Heart right ventricle (tissue), 16 donors: ENCODE measurements at regions not wholly inside any gene's neighbourhood (a gene's known extent, or its start where the extent isn't known, plus 50 kb on each side); places are given as distances from the start of the nearest gene placed in this dataset.
"Not testable (repeated sequence)": the region's sequence is repeated elsewhere in the genome, so short reads cannot be mapped to it uniquely, and the experiment has no call there.

Source experiments
- ATAC-seq, 8 donors: fragments of 200-7000 bp; cut with Tn5 transposase; one replicate each; pipeline ENCODE4 v1.9.1; 2020; ENCODE audit warnings: mild to moderate bottlenecking in 8 of 8, moderate library complexity in 8 of 8, moderate number of reproducible peaks in 1 of 8
- DNase-seq, 2 donors: peaks; one replicate each; pipeline ENCODE4 v3.0.0-alpha.2; 2020
- H3K27ac ChIP-seq, 10 donors: fragments of 200-600 bp; sonication (generic) in 2 of 10; one replicate each; pipeline versions ENCODE4 v1.5.0 to v1.8.0; 2020 to 2022; ENCODE audit warnings: mild to moderate bottlenecking in 3 of 10
- H3K27me3 ChIP-seq, 7 donors: fragments of 200-600 bp; one replicate each; pipeline ENCODE4 v1.8.0; 2021 to 2022; ENCODE audit warnings: mild to moderate bottlenecking in 2 of 7
- H3K36me3 ChIP-seq, 9 donors: fragments of 200-600 bp; sonication (generic) in 1 of 9; one replicate each; pipeline versions ENCODE4 v1.5.0 to v1.8.0; 2020 to 2022; ENCODE audit warnings: mild to moderate bottlenecking in 2 of 9
- H3K4me1 ChIP-seq, 9 donors: fragments of 200-600 bp; sonication (generic) in 1 of 9; one replicate each; pipeline versions ENCODE4 v1.5.0 to v1.8.0; 2020 to 2022; ENCODE audit warnings: mild to moderate bottlenecking in 4 of 9
- H3K4me3 ChIP-seq, 10 donors: fragments of 200-600 bp; sonication (generic) in 2 of 10; one replicate each; pipeline versions ENCODE4 v1.5.0 to v1.8.0; 2020 to 2022; ENCODE audit warnings: mild to moderate bottlenecking in 7 of 10, moderate library complexity in 2 of 10
- H3K9me3 ChIP-seq, 11 donors: fragments of 200-600 bp in 10 of 11; sonication (generic) in 2 of 11; one replicate each; pipeline versions ENCODE4 v1.5.0 to v1.8.0; 2013 to 2022; ENCODE audit warnings: mild to moderate bottlenecking in 2 of 11, control low read depth in 1 of 11, moderate library complexity in 1 of 11
- WGBS, 2 donors: extraction: QIAGEN DNeasy Blood & Tissue Kit; methylation state at CpG; one replicate each; pipeline ENCODE4 v1.1.7; 2013; ENCODE audit warnings: inconsistent platforms in 1 of 2; 5-methylcytosine and 5-hydroxymethylcytosine counted together
- intact Hi-C, 10 donors: fragments of 100-400 bp; cut with DNase I; formaldehyde crosslinking; loops; one replicate each; pipeline versions ENCODE4 v1.11.1 to v1.14.2; 2022
- TF ChIP-seq, protein P1 (sequence below), 9 donors: fragments of 200-600 bp; sonication (generic) in 2 of 9; IDR thresholded peaks; one replicate each; pipeline versions ENCODE4 v1.5.0 to v1.8.0; 2021 to 2022; ENCODE audit warnings: antibody characterized with exemption in 9 of 9, mild to moderate bottlenecking in 5 of 9, moderate library complexity in 1 of 9
- donor health status: Arrhythmogenic right ventricular cardiomyopathy.
- donor health status: ischemic (EF 13 %, LVEDD 7.1; RV severe dilation, severe dysfunction).
- donor health status: healthy with polysubstance abuse.
- donor health status: DM: no; HTN: yes; CAD: no.
- donor health status: DM: no; HTN: no; CAD: no.
- donor health status: ischemic (EF 25% LVEDD 6.9; RV normal size, moderate dysfunction).
- donor health status: ischemic (EF 25% LVEDD 5.7; RV mildly dilated, moderate dysfunction).
- donor health status: healthy.
- donor health status: DM: yes; HTN: yes; CAD: no.
- donor health status: Ischemic cardiomyopathy.
- donor health status: ischemic (EF 35%, LVEDD 5.7; RV mildly dilated, moderate dysfunction).
- donor health status: nonischemic (EF 11% LVEDD 7.7; RV severe dilation, severe dysfunction).
- donor health status: DM: yes; HTN: yes; CAD: no.
- donor health status: PGD.
- donor health status: ischemic (EF 29% LVEDD 5.4; RV normal size, mild dysfunction).
- donor health status: nonischemic (EF 23%, LVEDD 6.1; RV moderate dilation, normal function).

DNA sequence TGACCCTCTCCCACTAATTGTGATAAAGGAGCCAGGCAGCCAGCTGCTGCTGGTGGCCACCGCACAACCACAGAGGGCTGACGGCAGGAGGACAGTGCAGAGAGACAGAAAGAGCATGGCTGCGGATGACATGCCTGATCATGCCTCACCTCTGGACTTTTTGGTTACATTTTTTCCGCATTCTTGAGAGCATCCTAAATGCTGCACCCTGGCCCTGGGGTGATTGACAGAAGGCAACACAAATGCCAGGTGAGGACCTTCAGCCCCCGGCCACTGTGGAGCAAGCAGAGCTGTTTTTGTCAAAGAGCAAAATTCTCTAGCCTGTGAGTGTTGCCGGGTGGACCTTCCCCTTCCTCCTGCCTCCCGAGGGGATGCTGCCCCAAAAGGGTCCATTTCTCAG is 78.5 kb downstream of the RPS6KA4 start:
- Histone ChIP-seq H3K36me3 (no peaks in the 10 kb centered on the region), H3K27ac (no peak overlapping the region), H3K27me3 (peaks cover 0 to 41% (median 20%) of the 10 kb centered on the region in 7 donors), H3K9me3 (peaks cover 0 to 3% (median 0%) of the 10 kb centered on the region in 11 donors), H3K4me3 (no peak overlapping the region), H3K4me1 (peaks cover 0 to 5% (median 0%) of the 10 kb centered on the region in 9 donors)
- DNase-seq = no peak
- WGBS, 2 donors = 78 to 79% methylated on average over 7 of the region's 7 CpGs
- TF ChIP-seq, protein P1, sequence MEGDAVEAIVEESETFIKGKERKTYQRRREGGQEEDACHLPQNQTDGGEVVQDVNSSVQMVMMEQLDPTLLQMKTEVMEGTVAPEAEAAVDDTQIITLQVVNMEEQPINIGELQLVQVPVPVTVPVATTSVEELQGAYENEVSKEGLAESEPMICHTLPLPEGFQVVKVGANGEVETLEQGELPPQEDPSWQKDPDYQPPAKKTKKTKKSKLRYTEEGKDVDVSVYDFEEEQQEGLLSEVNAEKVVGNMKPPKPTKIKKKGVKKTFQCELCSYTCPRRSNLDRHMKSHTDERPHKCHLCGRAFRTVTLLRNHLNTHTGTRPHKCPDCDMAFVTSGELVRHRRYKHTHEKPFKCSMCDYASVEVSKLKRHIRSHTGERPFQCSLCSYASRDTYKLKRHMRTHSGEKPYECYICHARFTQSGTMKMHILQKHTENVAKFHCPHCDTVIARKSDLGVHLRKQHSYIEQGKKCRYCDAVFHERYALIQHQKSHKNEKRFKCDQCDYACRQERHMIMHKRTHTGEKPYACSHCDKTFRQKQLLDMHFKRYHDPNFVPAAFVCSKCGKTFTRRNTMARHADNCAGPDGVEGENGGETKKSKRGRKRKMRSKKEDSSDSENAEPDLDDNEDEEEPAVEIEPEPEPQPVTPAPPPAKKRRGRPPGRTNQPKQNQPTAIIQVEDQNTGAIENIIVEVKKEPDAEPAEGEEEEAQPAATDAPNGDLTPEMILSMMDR (IDR thresholded peaks at IDR 0.05) = no peak
- no peak for ATAC-seq
- intact Hi-C loops = no loop called here

DNA sequence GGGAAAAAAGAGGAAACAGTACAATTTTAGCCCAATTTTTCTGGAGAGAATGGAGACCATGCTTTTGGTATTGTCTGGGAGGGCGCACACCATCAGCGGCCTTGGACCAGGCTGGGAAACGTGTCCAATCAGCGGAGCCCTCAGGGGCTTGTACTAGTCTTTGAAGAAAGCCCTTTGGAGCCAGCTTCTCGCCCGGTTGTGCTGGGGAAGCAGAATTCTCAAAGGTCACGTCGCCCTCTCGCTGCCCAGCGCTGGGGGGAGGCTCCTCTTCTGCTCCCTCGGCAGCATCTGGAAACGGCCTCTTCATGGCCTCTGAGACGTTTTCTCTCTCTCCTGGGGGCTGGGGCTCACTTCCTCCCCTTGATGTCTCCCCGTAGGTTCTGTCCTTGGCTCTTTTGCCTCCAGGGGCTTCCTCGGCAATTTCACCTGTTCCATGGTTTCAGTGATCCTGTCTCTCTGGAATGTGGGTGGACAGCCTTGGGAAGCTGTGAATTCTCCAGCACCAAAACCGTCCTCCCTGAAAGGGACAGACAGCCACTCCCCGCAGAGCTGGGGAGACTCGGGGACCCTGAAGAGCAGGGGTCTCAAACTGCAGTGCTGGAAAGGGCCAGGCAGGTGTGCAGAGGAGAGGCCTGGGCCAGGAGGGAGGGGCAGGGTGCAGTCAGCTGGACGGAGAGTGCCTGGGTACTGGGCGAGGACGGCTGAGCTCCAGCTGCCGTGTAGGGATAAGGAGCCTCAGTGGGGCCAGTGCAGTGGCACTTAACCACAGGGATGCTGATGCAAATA is 80.2 kb downstream of the RPS6KA4 start:
- Histone ChIP-seq H3K9me3 (no peaks in the 10 kb centered on the region), H3K36me3 (no peaks in the 10 kb centered on the region), H3K4me1 (peaks cover 0 to 5% (median 0%) of the 10 kb centered on the region in 9 donors), H3K27ac (no peak overlapping the region), H3K4me3 (no peak overlapping the region), H3K27me3 (peaks cover 0 to 41% (median 25%) of the 10 kb centered on the region in 7 donors)
- WGBS, 2 donors = 50 to 52% methylated on average over 22 of the region's 22 CpGs
- ATAC-seq (peak in 1 of 8 donors; percentile 12), DNase-seq (no peak)
- TF ChIP-seq, protein P1 (IDR thresholded peaks at IDR 0.05) = no peak
- intact Hi-C loops = no loop called here

DNA sequence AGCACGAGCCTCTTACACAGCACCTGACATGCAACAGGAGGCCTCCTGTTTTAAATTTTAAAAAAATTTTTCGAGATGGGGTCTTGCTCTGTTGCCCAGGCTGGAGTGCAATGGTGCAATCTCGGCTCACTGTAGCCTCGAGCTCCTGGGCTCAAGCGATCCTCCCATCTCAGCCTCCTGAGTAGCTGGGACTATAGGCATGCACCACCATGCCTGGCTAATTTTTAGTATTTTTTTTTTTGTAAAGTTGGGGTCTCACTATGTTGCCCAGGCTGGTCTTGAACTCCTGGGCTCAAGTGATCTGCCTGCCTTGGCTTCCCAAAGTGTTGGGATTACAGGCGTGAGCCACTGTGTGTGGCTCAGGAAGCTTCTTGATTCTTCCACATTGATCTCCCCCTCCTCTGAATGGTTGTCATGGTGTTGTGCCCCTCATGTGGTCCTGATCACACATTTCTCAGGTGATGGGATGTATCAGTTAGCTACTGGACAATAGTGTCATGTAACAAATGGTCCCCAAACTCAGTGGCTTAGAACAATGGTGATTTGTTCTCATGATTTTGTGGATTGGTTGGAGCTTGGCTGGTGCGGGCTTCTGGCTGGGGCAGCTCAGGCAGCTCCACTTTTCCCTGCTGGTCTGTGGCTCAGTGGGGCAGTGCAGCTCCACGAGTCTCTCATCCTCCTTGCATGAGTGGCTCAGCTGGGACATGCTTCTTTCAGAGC is 81.0 kb downstream of the RPS6KA4 start:
- H3K27ac ChIP-seq, intact Hi-C loops, H3K4me1 ChIP-seq, ATAC-seq, H3K9me3 ChIP-seq, H3K36me3 ChIP-seq, H3K4me3 ChIP-seq, DNase-seq: not testable (repeated sequence)
- peaks cover 0 to 40% (median 21%) of the 10 kb centered on the region in 7 donors for H3K27me3 ChIP-seq
- WGBS, 2 donors = 93% methylated on average over 8 of the region's 8 CpGs

DNA sequence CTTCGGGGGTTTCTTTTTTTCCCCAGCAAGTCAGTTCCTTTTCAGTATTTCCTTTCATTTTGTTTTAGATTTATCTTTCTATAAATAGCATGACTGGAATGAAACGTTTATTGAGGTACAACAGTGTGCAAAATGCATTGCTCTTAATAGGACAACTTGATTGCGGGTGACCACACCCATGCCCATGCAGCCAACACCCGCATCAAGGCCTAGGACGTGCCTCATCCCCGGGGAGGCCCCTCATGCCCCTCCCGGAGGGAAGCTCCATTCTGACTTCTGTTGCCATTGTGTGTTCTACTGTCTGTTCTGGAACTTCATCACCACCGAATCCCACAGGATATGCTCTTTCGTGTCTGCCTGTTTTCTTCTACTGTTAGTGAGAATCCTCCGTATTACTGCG is 82.2 kb downstream of the RPS6KA4 start:
- no peak overlapping the region for H3K4me3 ChIP-seq
- ATAC-seq (no peak), DNase-seq (no peak)
- peaks cover 0 to 46% (median 21%) of the 10 kb centered on the region in 7 donors for H3K27me3 ChIP-seq
- peaks cover 0 to 5% (median 0%) of the 10 kb centered on the region in 9 donors for H3K4me1 ChIP-seq
- H3K27ac ChIP-seq = peak overlapping the region in 1 of 10 donors; percentile 36
- intact Hi-C loops = no loop called here
- WGBS, 2 donors = 44 to 52% methylated on average over 11 of the region's 11 CpGs
- TF ChIP-seq, protein P1 (IDR thresholded peaks at IDR 0.05) = no peak
- H3K9me3 ChIP-seq = no peaks in the 10 kb centered on the region
- H3K36me3 ChIP-seq = no peaks in the 10 kb centered on the region
